ENCODE measurements at regions not wholly inside any gene's neighbourhood (a gene's known extent, or its start where the extent isn't known, plus 50 kb on each side); places are given as distances from the start of the nearest gene placed in this dataset.
"Not testable (repeated sequence)": the region's sequence is repeated elsewhere in the genome, so short reads cannot be mapped to it uniquely, and the experiment has no call there.

- FAIRE-seq: no peak
- DNase-seq (ENCODE audit: insufficient read length, low spot score): no peak
Measured at GRCh38 chr10:118805146-118805545, 50.4 kb upstream of the CACUL1 start.

GRCh38 chr10:118807512-118808305, 52.9 kb upstream of the CACUL1 start:
- DNase-seq (ENCODE audit: insufficient read length, low spot score) (no peak), FAIRE-seq (no peak)

GRCh38 chr10:118808601-118809356, 54.0 kb upstream of the CACUL1 start:
- FAIRE-seq (no peak), DNase-seq (ENCODE audit: insufficient read length, low spot score) (no peak)

GRCh38 chr10:118809357-118810220, 54.8 kb upstream of the CACUL1 start:
- no peak for DNase-seq (ENCODE audit: insufficient read length, low spot score)
- no peak for FAIRE-seq

GRCh38 chr10:118810796-118811505, 56.2 kb upstream of the CACUL1 start:
- FAIRE-seq: no peak
- no peak for DNase-seq (ENCODE audit: insufficient read length, low spot score)

GRCh38 chr10:118811675-118812392, 57.1 kb upstream of the CACUL1 start:
- FAIRE-seq (no peak), DNase-seq (ENCODE audit: insufficient read length, low spot score) (no peak)

GRCh38 chr10:118812393-118812740, 57.6 kb upstream of the CACUL1 start:
- no peak for FAIRE-seq
- no peak for DNase-seq (ENCODE audit: insufficient read length, low spot score)

- not testable (repeated sequence) for DNase-seq (ENCODE audit: insufficient read length, low spot score); FAIRE-seq
Measured at GRCh38 chr10:118813001-118813400, 58.2 kb upstream of the CACUL1 start.

- DNase-seq (ENCODE audit: insufficient read length, low spot score) (no peak), FAIRE-seq (no peak)
Measured at GRCh38 chr10:118816471-118817168, 61.9 kb upstream of the CACUL1 start.

GRCh38 chr10:118817328-118818068, 62.7 kb upstream of the CACUL1 start:
- FAIRE-seq: no peak
- DNase-seq (ENCODE audit: insufficient read length, low spot score): no peak

GRCh38 chr10:118818621-118819221, 64.0 kb upstream of the CACUL1 start:
- FAIRE-seq (no peak), DNase-seq (ENCODE audit: insufficient read length, low spot score) (no peak)

- FAIRE-seq: no peak
Measured at GRCh38 chr10:118820326-118821116, 65.8 kb upstream of the CACUL1 start.

GRCh38 chr10:118823256-118823907, 68.6 kb upstream of the CACUL1 start:
- DNase-seq (ENCODE audit: insufficient read length, low spot score): no peak
- FAIRE-seq: no peak

More at GRCh38 chr10:118820326-118821116, 65.8 kb upstream of the CACUL1 start:
- DNase-seq (ENCODE audit: insufficient read length, low spot score): no peak

- no peak for DNase-seq (ENCODE audit: insufficient read length, low spot score)
- no peak for FAIRE-seq
Measured at GRCh38 chr10:118827053-118827452, 72.3 kb upstream of the CACUL1 start.

- FAIRE-seq (no peak), DNase-seq (ENCODE audit: insufficient read length, low spot score) (no peak)
Measured at GRCh38 chr10:118827466-118828155, 72.8 kb upstream of the CACUL1 start.

GRCh38 chr10:118832241-118832651, 77.5 kb upstream of the CACUL1 start:
- no peak for FAIRE-seq
- no peak for DNase-seq (ENCODE audit: insufficient read length, low spot score)

Measured in GM19239 (cell line).